ENCODE measurements at regions not wholly inside any gene's neighbourhood (a gene's known extent, or its start where the extent isn't known, plus 50 kb on each side); places are given as distances from the start of the nearest gene placed in this dataset.

- Histone ChIP-seq H3K4me3 (no peak overlapping the region), H3K27ac (no peak overlapping the region), H3K27me3 (replicated peaks; ENCODE audit: insufficient read depth) (no peaks in the 10 kb centered on the region), H3K36me3 (no peaks in the 10 kb centered on the region), H3K4me1 (replicated peaks) (no peaks in the 10 kb centered on the region), H3K9me3 (no peaks in the 10 kb centered on the region)
- no peak for DNase-seq (ENCODE audit: low spot score)
- intact Hi-C loops (cut with DNase I) = no loop called here
- no peak for TF ChIP-seq CTCF (IDR thresholded peaks at IDR 0.05)
- TF ChIP-seq POLR2A (IDR thresholded peaks at IDR 0.05) = no peak
- TF ChIP-seq POLR2AphosphoS5 (IDR thresholded peaks at IDR 0.05) = no peak
Measured at GRCh38 chr16:63890723-63891122, 1231.1 kb downstream of the CDH11 start.

GRCh38 chr16:63890081-63890480, 1231.8 kb downstream of the CDH11 start:
- 5% methylated on average over 1 of the region's 1 CpG for WGBS
- no peaks in the 10 kb centered on the region for H3K27me3 ChIP-seq (replicated peaks; ENCODE audit: insufficient read depth)
- no peaks in the 10 kb centered on the region for H3K9me3 ChIP-seq
- intact Hi-C loops (cut with DNase I) = no loop called here
- H3K4me1 ChIP-seq (replicated peaks) = no peaks in the 10 kb centered on the region
- DNase-seq (ENCODE audit: low spot score) = peak; percentile 26
- no peak overlapping the region for H3K4me3 ChIP-seq
- H3K27ac ChIP-seq = no peak overlapping the region
- TF ChIP-seq CTCF (IDR thresholded peaks at IDR 0.05) (no peak), POLR2A (IDR thresholded peaks at IDR 0.05) (no peak), POLR2AphosphoS5 (IDR thresholded peaks at IDR 0.05) (peak; percentile 25)
- H3K36me3 ChIP-seq = no peaks in the 10 kb centered on the region

- Histone ChIP-seq H3K9me3 (no peaks in the 10 kb centered on the region), H3K27ac (no peak overlapping the region), H3K4me3 (no peak overlapping the region), H3K27me3 (replicated peaks; ENCODE audit: insufficient read depth) (no peaks in the 10 kb centered on the region), H3K4me1 (replicated peaks) (no peaks in the 10 kb centered on the region), H3K36me3 (no peaks in the 10 kb centered on the region)
- intact Hi-C loops (cut with DNase I) = no loop called here
- no peak for TF ChIP-seq POLR2AphosphoS5 (IDR thresholded peaks at IDR 0.05)
- no peak for TF ChIP-seq CTCF (IDR thresholded peaks at IDR 0.05)
- TF ChIP-seq POLR2A (IDR thresholded peaks at IDR 0.05) = no peak
- DNase-seq (ENCODE audit: low spot score) = no peak
Measured at GRCh38 chr16:63883091-63883490, 1238.8 kb downstream of the CDH11 start.

GRCh38 chr16:63882576-63882975, 1239.3 kb downstream of the CDH11 start:
- no peaks in the 10 kb centered on the region for H3K9me3 ChIP-seq
- H3K27ac ChIP-seq = no peak overlapping the region
- H3K4me1 ChIP-seq (replicated peaks) = no peaks in the 10 kb centered on the region
- intact Hi-C loops (cut with DNase I) = no loop called here
- H3K4me3 ChIP-seq = no peak overlapping the region
- no peaks in the 10 kb centered on the region for H3K27me3 ChIP-seq (replicated peaks; ENCODE audit: insufficient read depth)
- TF ChIP-seq POLR2AphosphoS5 (IDR thresholded peaks at IDR 0.05) = no peak
- no peak for TF ChIP-seq CTCF (IDR thresholded peaks at IDR 0.05)
- TF ChIP-seq POLR2A (IDR thresholded peaks at IDR 0.05) = no peak
- H3K36me3 ChIP-seq = no peaks in the 10 kb centered on the region
- no peak for DNase-seq (ENCODE audit: low spot score)

- Histone ChIP-seq H3K4me1 (replicated peaks) (no peaks in the 10 kb centered on the region), H3K27me3 (replicated peaks; ENCODE audit: insufficient read depth) (no peaks in the 10 kb centered on the region), H3K4me3 (no peak overlapping the region), H3K9me3 (no peaks in the 10 kb centered on the region), H3K36me3 (no peaks in the 10 kb centered on the region), H3K27ac (no peak overlapping the region)
- no peak for TF ChIP-seq CTCF (IDR thresholded peaks at IDR 0.05)
- no peak for TF ChIP-seq POLR2AphosphoS5 (IDR thresholded peaks at IDR 0.05)
- TF ChIP-seq POLR2A (IDR thresholded peaks at IDR 0.05) = no peak
- 95% methylated on average over 2 of the region's 2 CpGs for WGBS
- DNase-seq (ENCODE audit: low spot score) = no peak
- intact Hi-C loops (cut with DNase I) = no loop called here
Measured at GRCh38 chr16:63880948-63881347, 1240.9 kb downstream of the CDH11 start.

Data from prostate gland (tissue), 2 donors.